ENCODE measurements at regions not wholly inside any gene's neighbourhood (a gene's known extent, or its start where the extent isn't known, plus 50 kb on each side); places are given as distances from the start of the nearest gene placed in this dataset.
"Not testable (repeated sequence)": the region's sequence is repeated elsewhere in the genome, so short reads cannot be mapped to it uniquely, and the experiment has no call there.

DNA sequence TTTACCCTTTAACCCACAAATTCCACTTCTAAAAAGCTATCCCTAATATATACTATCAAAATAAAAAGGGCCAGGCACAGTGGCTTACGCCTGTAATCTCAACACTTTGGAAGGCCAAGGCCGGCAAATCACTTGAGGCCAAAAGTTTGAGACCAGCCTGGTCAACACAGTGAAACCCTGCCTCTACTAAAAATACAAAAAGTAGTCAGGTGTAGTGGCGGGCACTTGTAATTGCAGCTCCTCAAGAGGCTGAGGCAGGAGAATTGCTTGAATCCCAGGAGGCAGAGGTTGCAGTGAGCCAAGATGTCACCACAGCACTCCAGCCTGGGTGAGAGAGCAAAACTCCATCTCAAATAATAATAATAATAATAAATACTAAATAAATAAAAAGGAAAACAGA, 82.5 kb downstream of the TRIM27 start:
- DNase-seq (ENCODE audit: extremely low read depth, low read depth) = no peak
- TF ChIP-seq, protein P1, sequence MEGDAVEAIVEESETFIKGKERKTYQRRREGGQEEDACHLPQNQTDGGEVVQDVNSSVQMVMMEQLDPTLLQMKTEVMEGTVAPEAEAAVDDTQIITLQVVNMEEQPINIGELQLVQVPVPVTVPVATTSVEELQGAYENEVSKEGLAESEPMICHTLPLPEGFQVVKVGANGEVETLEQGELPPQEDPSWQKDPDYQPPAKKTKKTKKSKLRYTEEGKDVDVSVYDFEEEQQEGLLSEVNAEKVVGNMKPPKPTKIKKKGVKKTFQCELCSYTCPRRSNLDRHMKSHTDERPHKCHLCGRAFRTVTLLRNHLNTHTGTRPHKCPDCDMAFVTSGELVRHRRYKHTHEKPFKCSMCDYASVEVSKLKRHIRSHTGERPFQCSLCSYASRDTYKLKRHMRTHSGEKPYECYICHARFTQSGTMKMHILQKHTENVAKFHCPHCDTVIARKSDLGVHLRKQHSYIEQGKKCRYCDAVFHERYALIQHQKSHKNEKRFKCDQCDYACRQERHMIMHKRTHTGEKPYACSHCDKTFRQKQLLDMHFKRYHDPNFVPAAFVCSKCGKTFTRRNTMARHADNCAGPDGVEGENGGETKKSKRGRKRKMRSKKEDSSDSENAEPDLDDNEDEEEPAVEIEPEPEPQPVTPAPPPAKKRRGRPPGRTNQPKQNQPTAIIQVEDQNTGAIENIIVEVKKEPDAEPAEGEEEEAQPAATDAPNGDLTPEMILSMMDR (IDR thresholded peaks at IDR 0.05; ENCODE audit: low read depth, low read length) = no peak

DNA sequence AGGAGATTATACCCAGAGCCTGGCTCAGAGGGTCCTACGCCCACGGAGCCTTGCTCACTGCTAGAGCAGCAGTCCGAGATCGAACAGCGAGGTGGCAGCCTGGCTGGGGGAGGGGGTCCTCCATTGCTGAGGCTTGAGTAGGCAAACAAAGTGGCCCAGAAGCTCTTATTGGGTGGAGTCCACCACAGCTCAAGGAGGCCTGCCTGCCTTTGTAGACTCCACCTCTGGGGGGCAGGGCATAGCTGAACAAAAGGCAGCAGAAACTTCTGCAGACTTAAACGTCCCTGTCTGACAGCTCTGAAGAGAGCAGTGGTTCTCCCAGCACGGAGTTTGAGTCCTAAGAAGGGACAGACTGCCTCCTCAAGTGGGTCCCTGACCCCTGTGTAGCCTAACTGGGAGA, 75.0 kb downstream of the TRIM27 start:
- DNase-seq (ENCODE audit: extremely low read depth, low read depth) = not testable (repeated sequence)
